ENCODE measurements at regions not wholly inside any gene's neighbourhood (a gene's known extent, or its start where the extent isn't known, plus 50 kb on each side); places are given as distances from the start of the nearest gene placed in this dataset.

GRCh38 chr5:14040542-14040941 lies 96.1 kb upstream of the DNAH5 start:
- Histone ChIP-seq H3K9me3 (ENCODE audit: severe bottlenecking) (no peaks in the 10 kb centered on the region), H3K4me3 (ENCODE audit: low read depth, low read length) (no peak overlapping the region), H3K36me3 (no peaks in the 10 kb centered on the region), H3K27ac (no peak overlapping the region), H3K27me3 (ENCODE audit: insufficient read depth, low read depth, severe bottlenecking) (peaks cover 98% of the 10 kb centered on the region)
- DNase-seq: no peak
- no peak for TF ChIP-seq CTCF (IDR thresholded peaks at IDR 0.05; ENCODE audit: low read depth, low read length)

- Histone ChIP-seq H3K4me3 (ENCODE audit: low read depth, low read length) (no peak overlapping the region), H3K27me3 (ENCODE audit: insufficient read depth, low read depth, severe bottlenecking) (peaks cover 98% of the 10 kb centered on the region), H3K9me3 (ENCODE audit: severe bottlenecking) (peaks cover 6% of the 10 kb centered on the region), H3K27ac (no peak overlapping the region), H3K36me3 (no peaks in the 10 kb centered on the region)
- no peak for TF ChIP-seq CTCF (IDR thresholded peaks at IDR 0.05; ENCODE audit: low read depth, low read length)
- DNase-seq: no peak
Measured at GRCh38 chr5:14039576-14039975, 95.1 kb upstream of the DNAH5 start.

GRCh38 chr5:14039063-14039462 lies 94.6 kb upstream of the DNAH5 start:
- H3K27ac ChIP-seq: no peak overlapping the region
- H3K36me3 ChIP-seq: no peaks in the 10 kb centered on the region
- H3K4me3 ChIP-seq (ENCODE audit: low read depth, low read length): no peak overlapping the region
- no peak for DNase-seq
- TF ChIP-seq CTCF (IDR thresholded peaks at IDR 0.05; ENCODE audit: low read depth, low read length): no peak
- peaks cover 12% of the 10 kb centered on the region for H3K9me3 ChIP-seq (ENCODE audit: severe bottlenecking)
- peaks cover 100% of the 10 kb centered on the region for H3K27me3 ChIP-seq (ENCODE audit: insufficient read depth, low read depth, severe bottlenecking)

GRCh38 chr5:14038341-14038959 lies 94.0 kb upstream of the DNAH5 start:
- H3K36me3 ChIP-seq: no peaks in the 10 kb centered on the region
- no peak overlapping the region for H3K27ac ChIP-seq
- peaks cover 98% of the 10 kb centered on the region for H3K27me3 ChIP-seq (ENCODE audit: insufficient read depth, low read depth, severe bottlenecking)
- peaks cover 14% of the 10 kb centered on the region for H3K9me3 ChIP-seq (ENCODE audit: severe bottlenecking)
- no peak for DNase-seq
- no peak overlapping the region for H3K4me3 ChIP-seq (ENCODE audit: low read depth, low read length)
- TF ChIP-seq CTCF (IDR thresholded peaks at IDR 0.05; ENCODE audit: low read depth, low read length): no peak

- Histone ChIP-seq H3K36me3 (no peaks in the 10 kb centered on the region), H3K9me3 (ENCODE audit: severe bottlenecking) (peaks cover 16% of the 10 kb centered on the region), H3K27me3 (ENCODE audit: insufficient read depth, low read depth, severe bottlenecking) (peaks cover 98% of the 10 kb centered on the region), H3K4me3 (ENCODE audit: low read depth, low read length) (no peak overlapping the region), H3K27ac (no peak overlapping the region)
- no peak for TF ChIP-seq CTCF (IDR thresholded peaks at IDR 0.05; ENCODE audit: low read depth, low read length)
- DNase-seq: no peak
Measured at GRCh38 chr5:14036947-14037346, 92.5 kb upstream of the DNAH5 start.

- H3K27me3 ChIP-seq (ENCODE audit: insufficient read depth, low read depth, severe bottlenecking): peaks cover 98% of the 10 kb centered on the region
- no peak for TF ChIP-seq CTCF (IDR thresholded peaks at IDR 0.05; ENCODE audit: low read depth, low read length)
- peaks cover 16% of the 10 kb centered on the region for H3K9me3 ChIP-seq (ENCODE audit: severe bottlenecking)
- H3K27ac ChIP-seq: no peak overlapping the region
- no peaks in the 10 kb centered on the region for H3K36me3 ChIP-seq
- DNase-seq: no peak
- H3K4me3 ChIP-seq (ENCODE audit: low read depth, low read length): no peak overlapping the region
Measured at GRCh38 chr5:14036514-14036913, 92.0 kb upstream of the DNAH5 start.
